NCI-H748 (cell line): ENCODE measurements at regions not wholly inside any gene's neighbourhood (a gene's known extent, or its start where the extent isn't known, plus 50 kb on each side); places are given as distances from the start of the nearest gene placed in this dataset.
A peak's percentile ranks its signal among the peaks of the same experiment; 100 is the strongest.
"Not testable (repeated sequence)": the region's sequence is repeated elsewhere in the genome, so short reads cannot be mapped to it uniquely, and the experiment has no call there.

Source experiments
- DNase-seq: peaks from one replicate; lab custom pipeline; 2025; ENCODE audit not compliant: unreplicated experiment; lab: John Stamatoyannopoulos, UW

DNA sequence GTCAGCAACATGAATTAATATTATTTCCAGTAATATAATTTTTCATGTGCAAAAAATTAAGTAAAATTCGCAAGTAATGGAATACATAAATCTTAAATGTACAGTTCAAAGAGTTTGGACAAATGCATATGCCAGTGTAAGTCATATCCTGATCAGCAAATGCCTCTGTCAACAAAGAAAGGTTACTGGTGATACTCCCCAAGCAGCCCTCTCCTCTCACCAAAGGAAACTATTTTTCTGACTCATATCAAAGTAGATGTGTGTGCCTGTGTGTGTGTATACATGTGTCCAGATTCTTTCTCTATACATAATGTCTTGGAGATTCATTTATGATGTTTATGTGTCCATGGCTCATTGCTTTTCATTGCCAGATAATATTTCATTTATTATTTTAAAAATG lies 1035.0 kb downstream of the SLC16A7 start:
- DNase-seq: no peak

DNA sequence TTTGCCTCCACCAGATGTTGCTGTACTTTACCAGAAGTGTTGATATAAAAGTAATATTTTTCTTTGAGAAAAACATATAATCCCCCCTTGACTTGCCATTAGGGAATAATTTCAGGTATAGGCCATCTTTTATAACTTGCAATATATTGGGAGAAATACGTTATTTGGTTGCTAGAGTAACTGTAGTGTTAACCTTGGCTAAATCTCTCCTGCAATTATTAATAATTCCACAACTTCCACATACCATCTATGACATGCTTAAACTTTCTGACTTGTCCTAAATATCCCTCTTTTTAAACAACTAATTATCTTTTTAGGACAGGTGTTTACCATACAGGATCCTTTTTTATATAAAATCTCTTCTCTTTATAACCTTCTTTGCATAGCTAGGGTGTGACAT lies 1048.2 kb downstream of the SLC16A7 start:
- no peak for DNase-seq

- no peak for DNase-seq
Measured at GRCh38 chr12:60666895-60667294, 1071.1 kb downstream of the SLC16A7 start.

DNA sequence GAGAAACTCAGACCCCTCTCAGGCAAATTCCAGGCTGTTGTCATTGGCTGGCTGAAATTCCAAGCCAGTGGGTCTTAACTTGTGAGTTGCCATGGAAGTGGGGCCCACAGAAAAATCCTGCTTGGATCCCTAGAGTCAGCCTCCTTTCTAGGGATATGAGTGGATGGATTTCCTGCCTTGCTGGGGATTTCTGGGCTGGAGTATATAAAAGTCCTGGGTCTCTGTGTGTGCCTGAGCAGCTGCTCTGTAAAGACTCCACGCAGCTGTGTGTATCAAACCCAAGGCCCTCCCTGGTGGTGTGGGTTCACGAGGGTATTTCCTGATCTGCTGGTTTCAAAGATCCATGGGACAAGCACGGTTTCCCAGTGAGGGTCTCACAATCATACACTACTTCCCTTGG lies 1077.1 kb downstream of the SLC16A7 start:
- DNase-seq: no peak

DNA sequence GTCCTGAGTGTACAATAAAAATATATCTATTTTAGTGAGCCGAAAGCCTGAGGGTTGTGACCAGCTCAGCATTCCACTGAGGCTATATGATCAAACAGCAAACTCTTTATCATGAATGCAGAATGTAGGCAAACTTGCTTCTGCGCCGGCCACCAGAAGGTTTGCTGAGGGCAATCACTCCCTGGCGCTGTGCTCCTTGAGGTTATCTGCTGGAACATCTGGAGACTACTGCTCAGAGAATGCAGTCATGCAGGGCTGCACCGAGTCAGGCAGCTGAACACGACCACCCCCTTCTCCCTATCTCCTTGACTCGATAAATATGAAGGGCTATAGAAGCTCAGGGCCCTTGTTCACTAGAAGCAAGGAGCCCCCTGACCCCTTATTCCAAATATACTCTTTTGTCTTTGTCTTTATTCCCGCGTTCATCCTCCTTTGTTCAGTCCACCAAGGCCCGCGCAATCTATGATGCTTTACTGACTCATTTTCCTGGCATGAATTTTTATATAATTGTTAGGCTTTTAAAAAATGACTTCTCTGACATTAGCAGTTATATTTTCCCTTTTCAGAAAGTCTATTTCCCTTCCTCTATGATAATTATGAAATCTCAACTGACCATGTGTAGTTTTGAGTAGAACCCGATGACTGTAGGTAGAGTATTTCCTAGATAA lies 1089.3 kb downstream of the SLC16A7 start:
- DNase-seq: no peak

GRCh38 chr12:60689137-60689536 lies 1093.3 kb downstream of the SLC16A7 start:
- no peak for DNase-seq

DNA sequence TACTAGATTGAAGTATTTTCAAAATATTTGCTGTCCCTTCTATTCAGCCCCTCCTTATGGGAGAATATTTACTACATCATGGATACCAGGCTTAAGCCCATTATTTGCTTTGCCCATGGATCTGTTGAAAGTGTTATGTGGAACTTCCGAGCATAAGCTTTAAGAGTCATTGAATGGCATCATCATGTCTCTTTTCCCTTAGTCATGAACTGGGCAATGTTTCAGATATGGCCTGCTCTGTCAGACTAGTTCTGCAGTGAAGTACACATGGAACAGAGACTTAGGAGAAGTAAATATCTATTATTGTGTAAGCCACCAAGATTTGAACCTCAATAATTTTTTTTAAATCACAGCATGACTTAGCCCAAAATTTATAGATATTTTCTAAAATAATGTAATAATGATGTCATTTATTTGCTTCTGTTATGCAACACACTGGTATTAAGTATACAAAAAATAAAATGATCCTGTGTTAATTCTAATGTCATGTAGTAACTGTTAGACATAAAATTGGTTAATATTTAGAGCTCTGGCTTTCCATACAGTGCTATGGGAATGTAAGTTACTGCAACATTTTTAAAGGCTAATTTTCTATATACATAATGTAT lies 1097.3 kb downstream of the SLC16A7 start:
- DNase-seq: no peak

DNA sequence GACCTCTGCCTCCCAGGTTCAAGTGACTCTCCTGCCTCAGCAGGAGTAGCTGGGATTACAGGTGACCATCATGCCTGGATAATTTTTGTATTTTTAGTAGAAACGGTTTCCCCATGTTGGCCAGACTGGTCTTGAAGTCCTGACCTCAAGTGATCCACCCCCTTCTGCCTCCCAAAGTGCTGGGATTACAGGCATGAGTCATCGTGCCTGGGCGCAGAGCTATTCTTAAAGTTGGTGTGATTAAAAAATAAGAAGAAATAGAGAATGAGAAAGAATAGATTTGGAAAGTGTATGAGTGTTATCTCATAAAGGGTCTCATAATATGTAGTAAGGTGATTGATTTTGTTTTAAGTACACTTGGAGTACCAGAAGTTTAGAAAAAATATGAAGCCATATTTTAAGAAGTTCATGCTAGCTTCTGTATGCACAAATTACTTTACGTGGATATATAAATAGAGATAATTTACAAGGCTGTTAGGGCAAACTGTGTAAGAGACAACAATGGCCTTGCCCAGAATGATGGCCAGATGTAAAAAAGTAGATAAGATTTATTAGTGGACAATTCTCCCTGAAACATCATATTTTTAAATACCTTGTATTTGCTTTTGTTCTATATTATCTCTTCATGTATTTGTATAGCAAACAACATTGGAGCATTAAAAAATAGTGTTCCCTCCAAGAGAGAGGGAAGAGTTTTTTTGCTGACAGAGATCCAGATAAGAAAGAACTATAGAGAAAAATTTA lies 1108.5 kb downstream of the SLC16A7 start:
- no peak for DNase-seq

GRCh38 chr12:60710246-60710645 lies 1114.4 kb downstream of the SLC16A7 start:
- no peak for DNase-seq

GRCh38 chr12:60714141-60714900 lies 1118.5 kb downstream of the SLC16A7 start:
- DNase-seq: no peak

- DNase-seq: no peak
Measured at GRCh38 chr12:60724475-60724874, 1128.6 kb downstream of the SLC16A7 start.

DNA sequence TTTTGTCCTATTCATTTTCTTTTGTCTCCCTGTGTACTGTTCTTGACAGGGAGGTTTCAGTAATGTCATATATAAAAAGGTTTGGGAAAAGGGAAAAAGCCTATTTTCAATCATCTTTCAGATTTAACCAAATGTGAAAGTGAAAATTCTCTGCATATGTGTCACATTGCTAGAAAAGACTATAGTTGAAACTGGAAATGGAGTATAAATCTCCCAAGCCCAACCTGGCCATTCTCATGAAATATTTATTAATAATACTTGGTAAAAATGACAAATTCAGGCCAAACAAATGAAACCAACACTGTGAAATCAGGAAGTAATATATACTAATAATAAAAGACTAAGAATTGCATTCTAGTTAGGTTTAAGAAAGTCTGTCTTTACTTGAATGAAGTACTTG lies 1129.2 kb downstream of the SLC16A7 start:
- DNase-seq: no peak

GRCh38 chr12:60752589-60752988 lies 1156.8 kb downstream of the SLC16A7 start:
- no peak for DNase-seq

DNA sequence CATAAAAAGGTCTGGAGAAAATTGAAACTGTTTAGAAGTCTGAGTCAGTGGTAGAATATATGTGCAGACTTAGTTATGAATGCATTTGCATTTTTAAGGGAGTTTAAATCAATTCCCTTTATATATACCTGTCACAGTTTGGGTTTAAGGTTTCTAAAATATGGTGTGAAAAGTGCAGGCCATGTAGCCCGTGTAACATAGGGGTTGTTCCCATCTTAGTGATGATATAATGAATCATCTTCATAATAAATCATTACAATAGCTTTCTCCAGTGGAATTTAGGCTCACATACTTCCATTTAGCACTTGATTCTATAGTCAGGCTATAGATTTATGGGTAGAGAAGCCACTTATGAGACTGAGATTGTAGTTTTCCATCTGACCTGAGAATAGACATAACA lies 1162.4 kb downstream of the SLC16A7 start:
- DNase-seq: no peak

GRCh38 chr12:60760965-60761364 lies 1165.1 kb downstream of the SLC16A7 start:
- DNase-seq: no peak

GRCh38 chr12:60801166-60801565 lies 1205.3 kb downstream of the SLC16A7 start:
- DNase-seq: not testable (repeated sequence)

DNA sequence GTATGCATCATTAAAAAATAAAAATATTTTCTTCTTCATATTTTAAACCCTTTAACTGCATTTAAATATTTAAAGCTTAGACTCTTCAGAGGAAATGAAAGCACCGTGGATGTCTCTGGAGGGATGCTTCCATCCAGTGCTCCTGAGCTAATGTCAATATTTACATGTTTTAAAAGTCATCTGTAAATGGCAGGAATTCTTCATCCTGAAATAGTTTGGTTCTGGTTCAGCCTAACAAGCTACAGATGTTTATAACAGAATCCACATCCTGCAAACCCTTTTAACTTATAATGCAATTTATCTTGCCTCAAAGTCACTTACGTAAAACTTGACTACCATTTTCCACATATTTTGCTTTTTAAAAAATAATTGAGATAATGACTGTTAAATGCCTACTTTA lies 1207.3 kb downstream of the SLC16A7 start:
- DNase-seq: no peak

- peak; percentile 23 for DNase-seq
Measured at GRCh38 chr12:60805364-60805763, 1209.5 kb downstream of the SLC16A7 start.

DNA sequence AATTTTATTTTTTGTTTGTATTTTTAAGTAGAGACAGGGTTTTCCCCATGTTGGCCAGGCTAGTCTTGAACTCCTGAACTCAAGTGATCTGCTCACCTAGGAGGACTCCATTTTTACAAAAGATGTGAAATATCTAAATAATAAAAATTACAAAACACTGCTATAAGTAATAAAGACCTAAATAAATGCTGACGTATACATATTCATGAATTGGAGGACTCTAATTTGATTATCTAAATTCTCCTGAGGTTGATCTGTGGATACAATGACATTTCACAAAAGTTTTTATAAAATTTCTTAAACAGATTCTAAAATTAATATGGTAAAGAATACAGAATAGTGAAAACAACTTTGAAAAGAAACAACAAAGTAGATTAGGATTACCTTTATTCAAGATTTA lies 1224.0 kb downstream of the SLC16A7 start:
- DNase-seq: no peak

DNA sequence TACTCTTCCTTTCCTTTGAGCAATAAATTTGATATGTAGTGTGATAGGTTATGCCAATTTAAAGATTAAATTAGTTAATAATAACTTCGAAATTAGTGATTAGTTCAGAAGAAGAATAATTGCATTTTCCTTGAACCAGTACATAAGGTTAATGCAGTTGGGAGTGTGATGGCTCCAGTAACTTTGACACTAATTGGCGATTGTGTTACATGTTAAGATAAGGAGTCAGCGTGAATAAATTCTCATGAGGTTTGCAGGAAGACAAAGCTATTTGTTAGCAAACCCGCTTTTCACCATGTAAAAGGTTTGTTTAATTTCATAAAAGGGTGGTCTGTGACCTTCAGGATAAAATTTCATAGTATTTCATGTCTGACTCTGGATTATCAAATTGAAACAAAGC lies 1226.8 kb downstream of the SLC16A7 start:
- DNase-seq: no peak

GRCh38 chr12:60830381-60830780 lies 1234.6 kb downstream of the SLC16A7 start:
- DNase-seq: no peak

DNA sequence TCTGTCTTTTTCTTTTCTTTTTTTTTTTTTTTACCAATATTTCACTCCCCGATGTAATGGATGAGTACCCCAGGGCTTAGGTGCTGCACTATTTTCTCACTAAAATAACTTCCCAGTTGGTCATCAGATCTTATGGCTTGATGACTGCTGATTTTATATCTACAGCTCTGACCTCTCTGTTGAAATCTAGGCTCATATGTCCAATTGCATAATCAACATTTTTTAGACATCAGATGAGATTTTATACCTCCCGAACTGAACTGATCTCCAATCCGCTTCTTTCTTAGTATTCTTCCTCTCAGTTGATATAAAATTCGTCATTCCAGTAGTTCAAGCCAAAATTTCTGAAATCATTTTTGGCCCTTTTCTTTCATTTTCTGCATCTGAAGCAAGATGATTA lies 1236.5 kb downstream of the SLC16A7 start:
- no peak for DNase-seq
